ENCODE measurements at regions not wholly inside any gene's neighbourhood (a gene's known extent, or its start where the extent isn't known, plus 50 kb on each side); places are given as distances from the start of the nearest gene placed in this dataset.

GRCh38 chr1:166600574-166600973, 238.7 kb upstream of the POGK start:
- TF ChIP-seq, protein P1, sequence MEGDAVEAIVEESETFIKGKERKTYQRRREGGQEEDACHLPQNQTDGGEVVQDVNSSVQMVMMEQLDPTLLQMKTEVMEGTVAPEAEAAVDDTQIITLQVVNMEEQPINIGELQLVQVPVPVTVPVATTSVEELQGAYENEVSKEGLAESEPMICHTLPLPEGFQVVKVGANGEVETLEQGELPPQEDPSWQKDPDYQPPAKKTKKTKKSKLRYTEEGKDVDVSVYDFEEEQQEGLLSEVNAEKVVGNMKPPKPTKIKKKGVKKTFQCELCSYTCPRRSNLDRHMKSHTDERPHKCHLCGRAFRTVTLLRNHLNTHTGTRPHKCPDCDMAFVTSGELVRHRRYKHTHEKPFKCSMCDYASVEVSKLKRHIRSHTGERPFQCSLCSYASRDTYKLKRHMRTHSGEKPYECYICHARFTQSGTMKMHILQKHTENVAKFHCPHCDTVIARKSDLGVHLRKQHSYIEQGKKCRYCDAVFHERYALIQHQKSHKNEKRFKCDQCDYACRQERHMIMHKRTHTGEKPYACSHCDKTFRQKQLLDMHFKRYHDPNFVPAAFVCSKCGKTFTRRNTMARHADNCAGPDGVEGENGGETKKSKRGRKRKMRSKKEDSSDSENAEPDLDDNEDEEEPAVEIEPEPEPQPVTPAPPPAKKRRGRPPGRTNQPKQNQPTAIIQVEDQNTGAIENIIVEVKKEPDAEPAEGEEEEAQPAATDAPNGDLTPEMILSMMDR (IDR thresholded peaks at IDR 0.05 in 2 of 3, conservative IDR thresholded peaks at IDR 0.05 in 1 of 3; ENCODE audit: borderline replicate concordance in 1 of 3, insufficient read depth in 1 of 3, low read depth in 2 of 3, low read length in 2 of 3) = no peak
- TF ChIP-seq POLR2A (IDR thresholded peaks at IDR 0.05; ENCODE audit: borderline replicate concordance, extremely low read depth, insufficient read depth, insufficient read length) (no peak), EZH2phosphoT487 (IDR thresholded peaks at IDR 0.05; ENCODE audit: borderline replicate concordance) (no peak), EZH2 (IDR thresholded peaks at IDR 0.05) (no peak), FOSL1 (IDR thresholded peaks at IDR 0.05; ENCODE audit: low read depth) (no peak), SP1 (IDR thresholded peaks at IDR 0.05; ENCODE audit: low read depth) (no peak), ELF1 (IDR thresholded peaks at IDR 0.05; ENCODE audit: borderline replicate concordance, low read depth) (no peak)
